Gastrocnemius medialis (tissue), 4 donors: ENCODE measurements at regions not wholly inside any gene's neighbourhood (a gene's known extent, or its start where the extent isn't known, plus 50 kb on each side); places are given as distances from the start of the nearest gene placed in this dataset.
A peak's percentile ranks its signal among the peaks of the same experiment; 100 is the strongest.

Experiments
- ATAC-seq, 2 donors: fragments of 150-250 bp; one replicate each; pipeline ENCODE4 v1.9.1; 2016
- DNase-seq, 2 donors: peaks; one replicate each; pipeline ENCODE4 v3.0.0-alpha.2; 2019
- H3K27ac ChIP-seq, 4 donors: fragments of 200-600 bp; sonication (generic); 1 replicate in 1 of 4; 2 replicates in 3 of 4; pipeline ENCODE4 v1.5.1; 2016 to 2018; ENCODE audit warnings: mild to moderate bottlenecking in 2 of 4, moderate library complexity in 1 of 4
- H3K27me3 ChIP-seq, 3 donors: fragments of 200-600 bp; sonication (generic) in 2 of 3; 1 replicate in 1 of 3; 2 replicates in 2 of 3; pipeline versions ENCODE4 v1.5.1 to v1.6.0; 2016 to 2019; ENCODE audit warnings: mild to moderate bottlenecking in 1 of 3, moderate library complexity in 1 of 3
- H3K36me3 ChIP-seq, 2 donors: fragments of 200-600 bp; sonication (generic) in 1 of 2; one replicate each; pipeline ENCODE4 v1.5.1; 2017 to 2018
- H3K4me1 ChIP-seq, 2 donors: fragments of 200-600 bp; sonication (generic) in 1 of 2; one replicate each; pipeline ENCODE4 v1.5.1; 2016 to 2017; ENCODE audit warnings: mild to moderate bottlenecking in 2 of 2
- H3K4me3 ChIP-seq, 4 donors: fragments of 200-600 bp; sonication (generic) in 3 of 4; 1 replicate in 1 of 4; 2 replicates in 3 of 4; pipeline ENCODE4 v1.5.1; 2016 to 2019; ENCODE audit warnings: mild to moderate bottlenecking in 2 of 4
- H3K9me3 ChIP-seq, 3 donors: fragments of 200-600 bp; sonication (generic) in 2 of 3; 1 replicate in 1 of 3; 2 replicates in 2 of 3; pipeline ENCODE4 v1.5.1; 2016 to 2019
- CTCF ChIP-seq, 5 experiments: fragments of 450-650 bp in 3 of 5; fragments of 200-600 bp in 2 of 5; sonication (generic) in 2 of 5; IDR thresholded peaks in 4 of 5; conservative IDR thresholded peaks in 1 of 5; 1 replicate in 4 of 5; 2 replicates in 1 of 5; pipeline ENCODE4 v1.5.1; 2016 to 2019; ENCODE audit warnings: antibody characterized with exemption in 5 of 5, mild to moderate bottlenecking in 3 of 5, moderate library complexity in 3 of 5
- POLR2A ChIP-seq, 2 donors: fragments of 450-650 bp; IDR thresholded peaks; one replicate each; pipeline ENCODE4 v1.6.1; 2017; ENCODE audit warnings: antibody characterized with exemption in 2 of 2, mild to moderate bottlenecking in 2 of 2, moderate library complexity in 2 of 2
- in situ Hi-C, 4 donors: fragments of 200-750 bp; cut with MboI; loops; one replicate each; pipeline versions ENCODE4 v1.15.0 to v1.8.0; 2017; ENCODE audit warnings: low sequenced_read_pairs in 4 of 4
- intact Hi-C: fragments of 100-400 bp; cut with DNase I; formaldehyde crosslinking; loops from one replicate; pipeline ENCODE4 v1.15.1; 2023; ENCODE audit warnings: low total_unique reads

GRCh38 chr4:123874063-123874462, 477.5 kb downstream of the SPRY1 start:
- in situ Hi-C loops = loop anchor here in 1 of 4 donors (25.0 kb wide), 1 partner anchor 462 kb away; no protein-coding TSS in a partner anchor
- Histone ChIP-seq H3K9me3 (no peaks in the 10 kb centered on the region), H3K4me3 (no peak overlapping the region), H3K27me3 (no peaks in the 10 kb centered on the region), H3K4me1 (peaks cover 31 to 33% of the 10 kb centered on the region in 2 donors), H3K27ac (peak overlapping the region in 2 of 4 donors; percentile 52 to 75), H3K36me3 (no peaks in the 10 kb centered on the region)
- TF ChIP-seq CTCF (IDR thresholded peaks at IDR 0.05 in 4 of 5, conservative IDR thresholded peaks at IDR 0.05 in 1 of 5) = no peak
- intact Hi-C loops = loop anchor here (2.0 kb wide), 1 partner anchor 15 kb away; no protein-coding TSS in a partner anchor
- ATAC-seq (no peak), DNase-seq (no peak)

GRCh38 chr4:123876143-123876542, 479.5 kb downstream of the SPRY1 start:
- Histone ChIP-seq H3K9me3 (no peaks in the 10 kb centered on the region), H3K27ac (peak overlapping the region; percentile 22 to 45 (median 38)), H3K4me3 (no peak overlapping the region), H3K27me3 (no peaks in the 10 kb centered on the region), H3K4me1 (peaks cover 14 to 20% of the 10 kb centered on the region in 2 donors), H3K36me3 (no peaks in the 10 kb centered on the region)
- DNase-seq (no peak), ATAC-seq (peak in 1 of 2 donors; percentile 46)
- intact Hi-C loops (no loop called here), in situ Hi-C loops (no loop called here)
- TF ChIP-seq CTCF (IDR thresholded peaks at IDR 0.05 in 4 of 5, conservative IDR thresholded peaks at IDR 0.05 in 1 of 5) = no peak
- TF ChIP-seq POLR2A (IDR thresholded peaks at IDR 0.05) = no peak

- no peak overlapping the region for H3K4me3 ChIP-seq
- H3K27me3 ChIP-seq = no peaks in the 10 kb centered on the region
- ATAC-seq = peak; percentile 34 to 38
- intact Hi-C loops = no loop called here
- H3K4me1 ChIP-seq = peaks cover 8 to 18% of the 10 kb centered on the region in 2 donors
- TF ChIP-seq CTCF (IDR thresholded peaks at IDR 0.05 in 4 of 5, conservative IDR thresholded peaks at IDR 0.05 in 1 of 5) = no peak
- no peak for TF ChIP-seq POLR2A (IDR thresholded peaks at IDR 0.05)
- no peaks in the 10 kb centered on the region for H3K9me3 ChIP-seq
- no peak for DNase-seq
- H3K36me3 ChIP-seq = no peaks in the 10 kb centered on the region
- peak overlapping the region; percentile 22 to 45 (median 38) for H3K27ac ChIP-seq
- in situ Hi-C loops = no loop called here
These were observed 480.1 kb downstream of the SPRY1 start for GRCh38 chr4:123876671-123877101.

GRCh38 chr4:123877551-123877950, 481.0 kb downstream of the SPRY1 start:
- in situ Hi-C loops = no loop called here
- no peak overlapping the region for H3K4me3 ChIP-seq
- no peaks in the 10 kb centered on the region for H3K27me3 ChIP-seq
- no peaks in the 10 kb centered on the region for H3K36me3 ChIP-seq
- DNase-seq (no peak), ATAC-seq (no peak)
- H3K4me1 ChIP-seq = peaks cover 6 to 15% of the 10 kb centered on the region in 2 donors
- intact Hi-C loops = no loop called here
- H3K9me3 ChIP-seq = no peaks in the 10 kb centered on the region
- H3K27ac ChIP-seq = peak overlapping the region in 2 of 4 donors; percentile 22 to 42
- TF ChIP-seq POLR2A (IDR thresholded peaks at IDR 0.05) (no peak), CTCF (IDR thresholded peaks at IDR 0.05 in 4 of 5, conservative IDR thresholded peaks at IDR 0.05 in 1 of 5) (no peak)

- no peaks in the 10 kb centered on the region for H3K9me3 ChIP-seq
- H3K4me1 ChIP-seq = peaks cover 6 to 15% of the 10 kb centered on the region in 2 donors
- ATAC-seq = no peak
- intact Hi-C loops (no loop called here), in situ Hi-C loops (no loop called here)
- H3K27me3 ChIP-seq = no peaks in the 10 kb centered on the region
- DNase-seq = no peak
- TF ChIP-seq POLR2A (IDR thresholded peaks at IDR 0.05) (no peak), CTCF (IDR thresholded peaks at IDR 0.05 in 4 of 5, conservative IDR thresholded peaks at IDR 0.05 in 1 of 5) (no peak)
- no peak overlapping the region for H3K27ac ChIP-seq
- no peaks in the 10 kb centered on the region for H3K36me3 ChIP-seq
- no peak overlapping the region for H3K4me3 ChIP-seq
These were observed 482.4 kb downstream of the SPRY1 start for GRCh38 chr4:123878976-123879375.
